ENCODE measurements at regions not wholly inside any gene's neighbourhood (a gene's known extent, or its start where the extent isn't known, plus 50 kb on each side); places are given as distances from the start of the nearest gene placed in this dataset.

GRCh38 chr6:140847262-140847645 is 1285.5 kb upstream of the GJE1 start:
- TF ChIP-seq CTCF (IDR thresholded peaks at IDR 0.05) = no peak
- TF ChIP-seq EZH2 (IDR thresholded peaks at IDR 0.05) = no peak
